HFFc6 (cell line): ENCODE measurements at regions not wholly inside any gene's neighbourhood (a gene's known extent, or its start where the extent isn't known, plus 50 kb on each side); places are given as distances from the start of the nearest gene placed in this dataset.

ENCODE experiments used
- DNase-seq: peaks from one replicate; pipeline ENCODE4 v3.0.0-alpha.2; 2018
- H3K27ac Mint-ChIP-seq: 2 replicates; pipeline ENCODE4 v1.8.0; 2020; ENCODE audit warnings: mild to moderate bottlenecking, mixed read lengths
- H3K27me3 Mint-ChIP-seq: 2 replicates; pipeline ENCODE4 v1.8.0; 2021; ENCODE audit warnings: mild to moderate bottlenecking, moderate library complexity, mixed read lengths; ENCODE audit not compliant: insufficient read depth
- H3K36me3 Mint-ChIP-seq: 2 replicates; pipeline ENCODE4 v1.8.0; 2021; ENCODE audit warnings: low read depth, mixed read lengths
- H3K4me1 Mint-ChIP-seq: 2 replicates; pipeline ENCODE4 v1.8.0; 2020; ENCODE audit warnings: low read depth, mixed read lengths
- H3K4me3 Mint-ChIP-seq: 2 replicates; pipeline ENCODE4 v1.8.0; 2020; ENCODE audit warnings: mild to moderate bottlenecking, moderate library complexity, mixed read lengths
- H3K9me3 Mint-ChIP-seq: 2 replicates; pipeline ENCODE4 v1.8.0; 2020; ENCODE audit warnings: mild to moderate bottlenecking, mixed read lengths
- TF ChIP-seq, protein P1 (sequence below): fragments of 200-600 bp; sonication (generic); IDR thresholded peaks from 2 replicates; pipeline ENCODE4 v1.5.0; 2021; ENCODE audit warnings: antibody characterized with exemption, mild to moderate bottlenecking

DNA sequence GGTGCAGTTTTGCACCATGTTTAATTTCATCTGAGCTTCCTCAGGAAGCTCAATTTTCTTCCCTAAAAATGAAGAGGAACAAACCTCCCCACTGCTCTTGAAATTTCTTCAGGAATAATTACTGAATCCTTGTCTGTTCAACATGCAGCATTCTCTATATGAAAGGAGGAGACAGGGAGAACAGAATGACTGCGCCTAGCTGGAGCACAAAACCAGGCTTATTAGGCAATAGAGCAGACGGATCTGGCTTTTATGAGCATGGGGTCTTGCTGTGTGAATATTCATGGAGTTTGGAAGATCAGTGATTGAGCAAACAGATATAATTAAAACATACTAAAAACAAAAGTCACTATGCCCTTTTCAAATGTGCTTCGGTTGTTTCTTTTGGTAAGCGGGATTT, 148.1 kb downstream of the SUDS3 start:
- Mint-ChIP-seq H3K36me3 (no peaks in the 10 kb centered on the region), H3K27ac (no peak overlapping the region), H3K9me3 (peaks cover 17% of the 10 kb centered on the region), H3K4me3 (no peak overlapping the region), H3K4me1 (no peaks in the 10 kb centered on the region), H3K27me3 (peaks cover 3% of the 10 kb centered on the region)
- no peak for DNase-seq
- TF ChIP-seq, protein P1, sequence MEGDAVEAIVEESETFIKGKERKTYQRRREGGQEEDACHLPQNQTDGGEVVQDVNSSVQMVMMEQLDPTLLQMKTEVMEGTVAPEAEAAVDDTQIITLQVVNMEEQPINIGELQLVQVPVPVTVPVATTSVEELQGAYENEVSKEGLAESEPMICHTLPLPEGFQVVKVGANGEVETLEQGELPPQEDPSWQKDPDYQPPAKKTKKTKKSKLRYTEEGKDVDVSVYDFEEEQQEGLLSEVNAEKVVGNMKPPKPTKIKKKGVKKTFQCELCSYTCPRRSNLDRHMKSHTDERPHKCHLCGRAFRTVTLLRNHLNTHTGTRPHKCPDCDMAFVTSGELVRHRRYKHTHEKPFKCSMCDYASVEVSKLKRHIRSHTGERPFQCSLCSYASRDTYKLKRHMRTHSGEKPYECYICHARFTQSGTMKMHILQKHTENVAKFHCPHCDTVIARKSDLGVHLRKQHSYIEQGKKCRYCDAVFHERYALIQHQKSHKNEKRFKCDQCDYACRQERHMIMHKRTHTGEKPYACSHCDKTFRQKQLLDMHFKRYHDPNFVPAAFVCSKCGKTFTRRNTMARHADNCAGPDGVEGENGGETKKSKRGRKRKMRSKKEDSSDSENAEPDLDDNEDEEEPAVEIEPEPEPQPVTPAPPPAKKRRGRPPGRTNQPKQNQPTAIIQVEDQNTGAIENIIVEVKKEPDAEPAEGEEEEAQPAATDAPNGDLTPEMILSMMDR = no peak

DNA sequence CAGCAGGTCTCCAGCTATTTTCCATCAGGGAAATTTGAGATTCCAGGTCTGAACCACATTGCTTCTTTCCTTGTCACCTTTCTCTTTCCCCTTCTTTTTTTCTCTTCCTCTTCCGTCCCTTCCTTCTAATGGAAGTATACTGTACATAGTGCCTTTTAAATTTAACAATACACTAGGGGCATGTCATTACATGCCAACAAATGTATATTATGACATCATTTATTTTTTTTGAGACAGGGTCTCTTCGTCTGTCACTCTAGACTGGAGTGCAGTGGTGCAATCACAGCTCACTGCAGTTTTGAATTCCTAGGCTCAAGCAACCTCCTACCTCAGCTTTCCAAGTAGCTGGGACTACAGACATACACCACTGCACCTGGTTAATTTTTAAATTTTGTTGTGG, 148.9 kb downstream of the SUDS3 start:
- Mint-ChIP-seq H3K9me3 (peaks cover 18% of the 10 kb centered on the region), H3K27ac (no peak overlapping the region), H3K4me3 (no peak overlapping the region), H3K4me1 (no peaks in the 10 kb centered on the region), H3K36me3 (no peaks in the 10 kb centered on the region), H3K27me3 (peaks cover 2% of the 10 kb centered on the region)
- TF ChIP-seq, protein P1 = no peak
- DNase-seq = no peak

DNA sequence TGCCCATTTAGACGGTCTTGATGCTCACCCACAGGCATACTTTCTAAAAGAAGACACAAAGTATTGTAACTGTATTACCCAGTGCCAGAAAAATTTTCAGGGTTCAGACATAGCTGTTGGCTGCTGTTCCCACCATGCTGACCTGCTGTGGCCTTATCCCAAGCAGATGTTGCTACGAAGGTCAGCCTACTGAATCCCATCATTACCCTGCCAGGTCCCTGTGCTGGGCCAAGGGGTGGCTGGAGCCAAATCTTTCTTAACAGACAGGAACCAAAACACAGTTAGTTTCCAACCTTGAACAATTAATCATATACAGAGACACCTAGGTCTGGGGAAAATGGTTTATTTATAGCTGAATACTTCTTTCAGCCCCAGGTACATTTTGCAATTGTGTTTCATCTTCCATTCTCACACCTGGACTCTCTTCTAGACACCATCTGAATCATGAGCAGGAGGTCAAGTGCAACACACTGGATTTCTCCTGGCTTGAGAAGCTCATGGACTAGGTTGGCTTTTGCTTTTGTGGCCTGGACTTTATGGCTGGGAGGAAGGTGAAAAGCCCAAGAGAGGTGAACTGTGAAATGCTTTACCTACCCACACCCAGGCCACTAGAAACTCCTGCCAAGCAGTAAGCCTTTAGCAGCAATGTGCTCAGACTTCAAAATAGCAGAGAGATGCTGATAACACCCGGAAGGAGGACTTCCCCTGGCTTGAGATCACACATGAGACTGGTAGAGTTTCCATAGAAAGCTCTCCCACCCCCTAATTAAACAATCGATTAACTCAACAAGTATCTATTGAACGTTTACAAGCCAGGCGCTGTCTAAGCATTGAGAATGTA, 150.1 kb downstream of the SUDS3 start:
- H3K4me3 Mint-ChIP-seq = no peak overlapping the region
- no peak for DNase-seq
- no peak overlapping the region for H3K27ac Mint-ChIP-seq
- TF ChIP-seq, protein P1 = no peak
- H3K27me3 Mint-ChIP-seq = peaks cover 3% of the 10 kb centered on the region
- H3K9me3 Mint-ChIP-seq = peaks cover 16% of the 10 kb centered on the region; the same call in 1 of the 2 replicates
- H3K4me1 Mint-ChIP-seq = no peaks in the 10 kb centered on the region
- H3K36me3 Mint-ChIP-seq = no peaks in the 10 kb centered on the region

DNA sequence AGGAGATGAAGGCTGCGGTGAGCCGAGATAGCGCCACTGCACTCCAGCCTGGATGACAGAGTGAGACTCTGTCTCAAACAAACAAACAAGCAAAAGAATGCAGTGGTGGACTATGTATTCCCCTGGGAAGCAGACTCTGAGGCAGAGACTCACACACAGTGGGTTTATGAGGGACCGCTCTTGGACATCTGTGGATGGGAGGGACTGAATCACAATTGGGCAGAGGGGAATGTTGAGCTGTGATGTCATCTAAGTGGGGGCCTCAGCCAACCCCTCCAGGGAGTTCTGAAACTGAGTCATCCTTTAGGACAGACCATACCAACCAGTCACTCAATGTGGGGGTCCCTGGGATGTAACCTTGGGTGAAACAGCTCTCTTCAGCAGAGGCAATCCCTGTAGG, 151.0 kb downstream of the SUDS3 start:
- Mint-ChIP-seq H3K9me3 (peaks cover 16% of the 10 kb centered on the region; the same call in 1 of the 2 replicates), H3K27me3 (peaks cover 3% of the 10 kb centered on the region), H3K36me3 (no peaks in the 10 kb centered on the region), H3K4me1 (no peaks in the 10 kb centered on the region), H3K27ac (no peak overlapping the region), H3K4me3 (no peak overlapping the region)
- no peak for DNase-seq
- TF ChIP-seq, protein P1 = no peak

DNA sequence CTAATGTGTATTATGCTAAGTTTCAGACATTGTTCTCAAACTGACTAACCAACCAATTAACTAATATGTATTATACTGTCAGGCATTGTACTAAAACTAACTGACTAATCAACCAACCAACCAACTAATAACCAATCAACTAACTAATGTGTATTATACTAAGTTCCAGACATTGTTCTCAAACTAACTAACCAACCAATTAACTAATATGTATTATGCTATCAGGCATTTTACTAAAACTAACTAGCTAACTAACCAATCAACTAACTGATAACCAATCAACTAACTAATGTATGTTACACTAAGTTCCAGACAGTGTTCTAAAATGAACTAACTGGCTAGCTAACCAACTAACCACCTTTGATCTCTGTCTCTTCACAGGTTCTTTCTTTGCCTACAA, 152.3 kb downstream of the SUDS3 start:
- H3K27ac Mint-ChIP-seq = no peak overlapping the region
- H3K4me1 Mint-ChIP-seq = no peaks in the 10 kb centered on the region
- no peak overlapping the region for H3K4me3 Mint-ChIP-seq
- H3K36me3 Mint-ChIP-seq = no peaks in the 10 kb centered on the region
- TF ChIP-seq, protein P1 = no peak
- no peak for DNase-seq
- peaks cover 3% of the 10 kb centered on the region for H3K27me3 Mint-ChIP-seq
- H3K9me3 Mint-ChIP-seq = peaks cover 8% of the 10 kb centered on the region; the same call in 1 of the 2 replicates
